ENCODE measurements at regions not wholly inside any gene's neighbourhood (a gene's known extent, or its start where the extent isn't known, plus 50 kb on each side); places are given as distances from the start of the nearest gene placed in this dataset.

DNA sequence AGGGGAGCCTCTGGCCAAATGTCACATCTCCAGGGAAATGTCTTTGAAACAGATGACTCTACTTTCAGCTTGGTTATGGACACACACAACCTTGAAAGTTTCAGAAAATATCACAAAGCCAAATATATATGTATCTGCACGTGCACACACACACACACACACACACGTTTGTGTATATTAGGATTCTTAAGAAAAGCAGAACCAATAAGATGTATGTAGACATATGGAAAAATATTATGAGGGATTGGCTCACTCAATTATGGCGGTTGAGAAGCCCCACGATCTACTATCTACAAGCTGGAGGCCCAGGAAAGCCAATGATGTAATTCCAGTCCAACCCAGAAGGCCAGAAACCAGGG, 194.9 kb downstream of the PALM2AKAP2 start:
- TF ChIP-seq POLR2AphosphoS5 (IDR thresholded peaks at IDR 0.05): no peak
- TF ChIP-seq, protein P1, sequence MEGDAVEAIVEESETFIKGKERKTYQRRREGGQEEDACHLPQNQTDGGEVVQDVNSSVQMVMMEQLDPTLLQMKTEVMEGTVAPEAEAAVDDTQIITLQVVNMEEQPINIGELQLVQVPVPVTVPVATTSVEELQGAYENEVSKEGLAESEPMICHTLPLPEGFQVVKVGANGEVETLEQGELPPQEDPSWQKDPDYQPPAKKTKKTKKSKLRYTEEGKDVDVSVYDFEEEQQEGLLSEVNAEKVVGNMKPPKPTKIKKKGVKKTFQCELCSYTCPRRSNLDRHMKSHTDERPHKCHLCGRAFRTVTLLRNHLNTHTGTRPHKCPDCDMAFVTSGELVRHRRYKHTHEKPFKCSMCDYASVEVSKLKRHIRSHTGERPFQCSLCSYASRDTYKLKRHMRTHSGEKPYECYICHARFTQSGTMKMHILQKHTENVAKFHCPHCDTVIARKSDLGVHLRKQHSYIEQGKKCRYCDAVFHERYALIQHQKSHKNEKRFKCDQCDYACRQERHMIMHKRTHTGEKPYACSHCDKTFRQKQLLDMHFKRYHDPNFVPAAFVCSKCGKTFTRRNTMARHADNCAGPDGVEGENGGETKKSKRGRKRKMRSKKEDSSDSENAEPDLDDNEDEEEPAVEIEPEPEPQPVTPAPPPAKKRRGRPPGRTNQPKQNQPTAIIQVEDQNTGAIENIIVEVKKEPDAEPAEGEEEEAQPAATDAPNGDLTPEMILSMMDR (IDR thresholded peaks at IDR 0.05): no peak
